ENCODE measurements at regions not wholly inside any gene's neighbourhood (a gene's known extent, or its start where the extent isn't known, plus 50 kb on each side); places are given as distances from the start of the nearest gene placed in this dataset.
"Not testable (repeated sequence)": the region's sequence is repeated elsewhere in the genome, so short reads cannot be mapped to it uniquely, and the experiment has no call there.

DNA sequence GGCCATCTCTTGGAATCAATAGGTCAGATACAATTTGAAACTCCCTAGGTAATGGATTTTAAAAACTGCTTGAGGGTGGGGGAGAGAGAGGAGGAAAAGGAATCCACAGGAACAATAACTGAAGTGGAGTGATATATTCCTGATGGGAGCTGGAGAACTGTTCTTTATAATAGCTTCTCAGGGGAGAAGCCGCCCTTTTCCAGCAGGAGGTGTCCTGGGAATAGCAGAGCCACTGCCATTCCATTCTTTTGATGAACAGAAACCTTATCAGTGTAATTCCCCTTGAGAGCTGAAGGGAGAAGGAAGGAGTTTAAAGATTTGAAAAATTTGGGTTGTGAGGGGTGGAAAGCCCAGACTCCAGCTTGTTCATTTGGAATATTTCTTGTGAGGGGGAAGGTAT, 504.9 kb upstream of the DPH6 start:
- TF ChIP-seq, protein P1, sequence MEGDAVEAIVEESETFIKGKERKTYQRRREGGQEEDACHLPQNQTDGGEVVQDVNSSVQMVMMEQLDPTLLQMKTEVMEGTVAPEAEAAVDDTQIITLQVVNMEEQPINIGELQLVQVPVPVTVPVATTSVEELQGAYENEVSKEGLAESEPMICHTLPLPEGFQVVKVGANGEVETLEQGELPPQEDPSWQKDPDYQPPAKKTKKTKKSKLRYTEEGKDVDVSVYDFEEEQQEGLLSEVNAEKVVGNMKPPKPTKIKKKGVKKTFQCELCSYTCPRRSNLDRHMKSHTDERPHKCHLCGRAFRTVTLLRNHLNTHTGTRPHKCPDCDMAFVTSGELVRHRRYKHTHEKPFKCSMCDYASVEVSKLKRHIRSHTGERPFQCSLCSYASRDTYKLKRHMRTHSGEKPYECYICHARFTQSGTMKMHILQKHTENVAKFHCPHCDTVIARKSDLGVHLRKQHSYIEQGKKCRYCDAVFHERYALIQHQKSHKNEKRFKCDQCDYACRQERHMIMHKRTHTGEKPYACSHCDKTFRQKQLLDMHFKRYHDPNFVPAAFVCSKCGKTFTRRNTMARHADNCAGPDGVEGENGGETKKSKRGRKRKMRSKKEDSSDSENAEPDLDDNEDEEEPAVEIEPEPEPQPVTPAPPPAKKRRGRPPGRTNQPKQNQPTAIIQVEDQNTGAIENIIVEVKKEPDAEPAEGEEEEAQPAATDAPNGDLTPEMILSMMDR (IDR thresholded peaks at IDR 0.05; ENCODE audit: insufficient read depth, low read length, poor library complexity, severe bottlenecking): no peak
- Histone ChIP-seq H3K27me3 (ENCODE audit: control insufficient read depth, insufficient read depth, low read length) (no peaks in the 10 kb centered on the region), H3K4me3 (ENCODE audit: low read depth, low read length) (no peak overlapping the region), H3K36me3 (ENCODE audit: control insufficient read depth, insufficient read depth, low read length) (no peaks in the 10 kb centered on the region)
- DNase-seq (ENCODE audit: low read depth): no peak

DNA sequence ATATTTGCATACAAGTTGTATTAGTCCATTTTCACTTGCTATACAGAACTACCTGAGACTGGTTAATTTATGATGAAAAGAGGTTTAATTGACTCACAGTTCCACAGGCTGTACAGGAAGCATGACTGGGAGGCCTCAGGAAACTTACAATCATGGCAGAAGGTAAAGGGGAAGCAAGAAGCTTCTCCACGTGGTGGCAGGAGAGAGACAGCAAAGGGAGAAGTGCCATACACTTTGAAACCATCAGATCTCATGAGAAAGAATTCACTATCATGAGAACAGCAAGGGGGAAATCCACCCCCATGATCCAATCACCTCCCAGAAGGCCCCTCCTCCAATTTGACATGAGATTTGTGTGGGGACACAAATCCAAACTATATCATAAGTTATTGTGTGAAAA, 506.7 kb upstream of the DPH6 start:
- H3K36me3 ChIP-seq (ENCODE audit: control insufficient read depth, insufficient read depth, low read length); H3K4me3 ChIP-seq (ENCODE audit: low read depth, low read length); H3K27me3 ChIP-seq (ENCODE audit: control insufficient read depth, insufficient read depth, low read length); DNase-seq (ENCODE audit: low read depth): not testable (repeated sequence)

DNA sequence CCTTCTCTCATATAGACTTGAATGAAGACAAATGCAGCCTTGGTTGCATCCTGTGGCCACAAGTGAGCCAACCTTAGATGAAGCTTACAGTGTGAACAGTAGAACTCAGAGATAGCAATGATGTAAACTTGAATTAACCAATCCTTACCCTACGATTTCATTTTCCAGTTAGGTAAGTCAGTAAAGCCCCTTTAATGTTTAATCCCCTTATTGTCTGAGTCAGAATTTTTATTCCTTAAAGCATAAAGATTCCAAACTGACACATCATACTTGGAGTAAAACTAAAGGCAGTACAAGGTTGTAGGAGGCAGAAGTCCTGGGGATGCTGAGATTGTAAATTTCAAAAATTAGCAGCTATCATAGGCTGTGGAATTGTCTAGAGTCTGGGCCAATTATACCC, 507.8 kb upstream of the DPH6 start:
- TF ChIP-seq, protein P1 (IDR thresholded peaks at IDR 0.05; ENCODE audit: insufficient read depth, low read length, poor library complexity, severe bottlenecking): no peak
- no peak for DNase-seq (ENCODE audit: low read depth)
- Histone ChIP-seq H3K4me3 (ENCODE audit: low read depth, low read length) (no peak overlapping the region), H3K27me3 (ENCODE audit: control insufficient read depth, insufficient read depth, low read length) (no peaks in the 10 kb centered on the region), H3K36me3 (ENCODE audit: control insufficient read depth, insufficient read depth, low read length) (no peaks in the 10 kb centered on the region)

DNA sequence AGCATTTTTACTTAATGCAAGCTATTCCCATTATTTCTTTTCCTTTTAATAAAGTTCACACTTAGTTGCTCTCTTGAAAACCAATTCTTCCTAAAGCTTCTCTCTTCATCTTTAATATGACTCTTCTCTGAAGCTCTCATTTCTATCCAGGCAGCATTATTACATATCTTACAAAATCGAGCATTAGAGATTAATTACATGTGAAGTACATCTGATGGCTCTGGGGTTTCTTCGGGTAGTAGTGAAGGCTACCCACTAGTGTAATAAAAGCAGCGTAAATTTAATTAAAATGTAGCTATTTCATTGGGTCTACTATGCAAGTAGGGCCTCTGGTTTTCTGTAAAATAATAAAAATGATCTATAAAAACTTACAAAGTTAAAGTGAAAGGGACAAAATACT, 513.6 kb upstream of the DPH6 start:
- no peak for DNase-seq (ENCODE audit: low read depth)
- Histone ChIP-seq H3K4me3 (ENCODE audit: low read depth, low read length) (no peak overlapping the region), H3K27me3 (ENCODE audit: control insufficient read depth, insufficient read depth, low read length) (no peaks in the 10 kb centered on the region), H3K36me3 (ENCODE audit: control insufficient read depth, insufficient read depth, low read length) (no peaks in the 10 kb centered on the region)
- TF ChIP-seq, protein P1 (IDR thresholded peaks at IDR 0.05; ENCODE audit: insufficient read depth, low read length, poor library complexity, severe bottlenecking): no peak

DNA sequence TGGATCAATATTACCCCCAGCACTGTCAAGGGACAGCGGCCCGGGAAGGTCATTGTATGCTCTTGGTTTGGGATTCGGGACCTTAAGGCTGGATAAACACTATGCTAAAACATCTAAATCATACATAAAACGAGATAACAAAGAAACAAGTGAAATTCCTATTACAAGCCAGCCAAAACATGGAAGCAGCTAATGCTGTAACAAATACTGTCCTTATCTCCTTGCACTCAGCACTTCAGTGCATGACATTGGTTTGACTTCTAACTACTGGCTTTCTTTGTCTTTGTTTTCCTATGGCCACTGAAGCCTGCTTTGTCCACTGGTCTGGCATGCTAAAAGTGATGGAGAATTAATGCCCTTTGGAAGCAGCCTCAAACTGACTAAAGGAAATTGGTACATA, 516.4 kb upstream of the DPH6 start:
- H3K36me3 ChIP-seq (ENCODE audit: control insufficient read depth, insufficient read depth, low read length): no peaks in the 10 kb centered on the region
- TF ChIP-seq, protein P1 (IDR thresholded peaks at IDR 0.05; ENCODE audit: insufficient read depth, low read length, poor library complexity, severe bottlenecking): no peak
- H3K27me3 ChIP-seq (ENCODE audit: control insufficient read depth, insufficient read depth, low read length): no peaks in the 10 kb centered on the region
- DNase-seq (ENCODE audit: low read depth): no peak
- H3K4me3 ChIP-seq (ENCODE audit: low read depth, low read length): no peak overlapping the region

DNA sequence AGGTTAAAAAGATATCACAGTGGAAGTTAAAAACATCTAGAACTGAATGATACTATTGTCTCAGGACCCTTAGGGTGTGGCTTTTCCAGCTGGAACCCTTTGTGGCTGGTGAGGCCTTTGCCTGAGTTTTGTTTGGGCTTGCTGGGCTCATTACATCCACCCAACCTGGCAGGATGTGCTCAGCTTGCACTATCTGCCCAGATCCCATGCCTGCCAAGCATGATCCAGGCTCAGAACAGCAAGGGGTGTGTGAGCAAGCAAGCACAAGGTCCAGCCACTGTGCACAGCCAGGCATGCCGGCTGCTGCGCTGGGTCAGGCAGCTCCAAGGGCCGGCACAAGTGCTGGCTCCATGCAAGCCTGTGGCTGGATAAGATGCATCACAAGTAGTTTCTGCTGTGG, 512.7 kb upstream of the CDIN1 start:
- DNase-seq (ENCODE audit: low read depth): no peak
- H3K4me3 ChIP-seq (ENCODE audit: low read depth, low read length): no peak overlapping the region
- no peaks in the 10 kb centered on the region for H3K27me3 ChIP-seq (ENCODE audit: control insufficient read depth, insufficient read depth, low read length)
- H3K36me3 ChIP-seq (ENCODE audit: control insufficient read depth, insufficient read depth, low read length): no peaks in the 10 kb centered on the region
- TF ChIP-seq, protein P1 (IDR thresholded peaks at IDR 0.05; ENCODE audit: insufficient read depth, low read length, poor library complexity, severe bottlenecking): no peak
